Calu3 (cell line): ENCODE measurements at regions not wholly inside any gene's neighbourhood (a gene's known extent, or its start where the extent isn't known, plus 50 kb on each side); places are given as distances from the start of the nearest gene placed in this dataset.

Source experiments
- BruUV-seq: library from RNA; stranded (reverse); fragments of 400-500 nt; replicated peaks from 2 replicates; lab custom pipeline; 2021; lab: Mats Ljungman, UMichigan
- CTCF ChIA-PET: fragments of 300-600 bp; sonication (Branson Sonifier 250); formaldehyde crosslinking; loops from one replicate; lab custom pipeline; 2022; ENCODE audit warnings: antibody characterized with exemption; lab: Charles Lee
- DNase-seq: peaks from one replicate; pipeline ENCODE4 v3.0.0; 2022
- H3K27ac Mint-ChIP-seq: one replicate; pipeline ENCODE4 v1.8.0; 2022; ENCODE audit warnings: mixed read lengths; ENCODE audit not compliant: unreplicated experiment
- H3K27me3 Mint-ChIP-seq: one replicate; pipeline ENCODE4 v1.8.0; 2022; ENCODE audit warnings: mixed read lengths; ENCODE audit not compliant: unreplicated experiment
- H3K36me3 Mint-ChIP-seq: one replicate; pipeline ENCODE4 v1.8.0; 2022; ENCODE audit warnings: mild to moderate bottlenecking, moderate library complexity, mixed read lengths; ENCODE audit not compliant: insufficient read depth, unreplicated experiment
- H3K4me1 Mint-ChIP-seq: one replicate; pipeline ENCODE4 v1.8.0; 2022; ENCODE audit warnings: mild to moderate bottlenecking, low read depth, mixed read lengths; ENCODE audit not compliant: unreplicated experiment
- H3K4me3 Mint-ChIP-seq: one replicate; pipeline ENCODE4 v1.8.0; 2022; ENCODE audit warnings: mild to moderate bottlenecking, low read depth, moderate library complexity, mixed read lengths; ENCODE audit not compliant: unreplicated experiment
- H3K9me3 Mint-ChIP-seq: one replicate; pipeline ENCODE4 v1.8.0; 2022; ENCODE audit warnings: low read depth, mixed read lengths; ENCODE audit not compliant: unreplicated experiment
- intact Hi-C: fragments of 100-400 bp; cut with micrococcal nuclease; formaldehyde crosslinking; loops from one replicate; pipeline ENCODE4 v1.10.0; 2022; ENCODE audit not compliant: unreplicated experiment
- TF ChIP-seq, protein P1 (sequence below): fragments of 200-600 bp; IDR thresholded peaks from one replicate; pipeline ENCODE4 v1.8.0; 2022; ENCODE audit warnings: antibody characterized with exemption; ENCODE audit not compliant: unreplicated experiment

DNA sequence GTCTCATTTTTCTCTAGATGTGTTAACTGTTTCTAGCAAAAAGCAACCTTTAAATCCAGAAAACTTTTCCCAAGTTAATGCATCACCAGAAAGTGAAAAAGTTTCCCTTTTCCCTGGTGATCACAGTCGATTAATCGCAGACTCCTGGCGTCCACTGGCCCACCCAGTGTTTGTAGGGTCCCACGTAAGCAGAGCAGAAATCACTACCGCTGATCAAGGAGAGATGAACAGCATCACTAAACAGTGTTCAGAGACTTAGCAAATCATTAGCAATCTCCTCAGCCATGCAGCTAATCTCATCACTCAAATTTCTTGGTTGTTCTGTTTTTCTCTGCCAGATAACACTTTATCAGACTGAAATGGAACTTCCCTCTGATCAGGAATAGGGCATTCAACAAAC, 184.2 kb downstream of the EFNB2 start:
- DNase-seq = no peak
- H3K4me1 Mint-ChIP-seq = no peaks in the 10 kb centered on the region
- H3K27ac Mint-ChIP-seq = no peak overlapping the region
- H3K4me3 Mint-ChIP-seq = no peak overlapping the region
- intact Hi-C loops = no loop called here
- H3K36me3 Mint-ChIP-seq = no peaks in the 10 kb centered on the region
- H3K9me3 Mint-ChIP-seq = no peaks in the 10 kb centered on the region
- TF ChIP-seq, protein P1, sequence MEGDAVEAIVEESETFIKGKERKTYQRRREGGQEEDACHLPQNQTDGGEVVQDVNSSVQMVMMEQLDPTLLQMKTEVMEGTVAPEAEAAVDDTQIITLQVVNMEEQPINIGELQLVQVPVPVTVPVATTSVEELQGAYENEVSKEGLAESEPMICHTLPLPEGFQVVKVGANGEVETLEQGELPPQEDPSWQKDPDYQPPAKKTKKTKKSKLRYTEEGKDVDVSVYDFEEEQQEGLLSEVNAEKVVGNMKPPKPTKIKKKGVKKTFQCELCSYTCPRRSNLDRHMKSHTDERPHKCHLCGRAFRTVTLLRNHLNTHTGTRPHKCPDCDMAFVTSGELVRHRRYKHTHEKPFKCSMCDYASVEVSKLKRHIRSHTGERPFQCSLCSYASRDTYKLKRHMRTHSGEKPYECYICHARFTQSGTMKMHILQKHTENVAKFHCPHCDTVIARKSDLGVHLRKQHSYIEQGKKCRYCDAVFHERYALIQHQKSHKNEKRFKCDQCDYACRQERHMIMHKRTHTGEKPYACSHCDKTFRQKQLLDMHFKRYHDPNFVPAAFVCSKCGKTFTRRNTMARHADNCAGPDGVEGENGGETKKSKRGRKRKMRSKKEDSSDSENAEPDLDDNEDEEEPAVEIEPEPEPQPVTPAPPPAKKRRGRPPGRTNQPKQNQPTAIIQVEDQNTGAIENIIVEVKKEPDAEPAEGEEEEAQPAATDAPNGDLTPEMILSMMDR = no peak
- CTCF ChIA-PET = no interaction called here
- no peaks in the 10 kb centered on the region for H3K27me3 Mint-ChIP-seq
- no TSS peak for BruUV-seq

DNA sequence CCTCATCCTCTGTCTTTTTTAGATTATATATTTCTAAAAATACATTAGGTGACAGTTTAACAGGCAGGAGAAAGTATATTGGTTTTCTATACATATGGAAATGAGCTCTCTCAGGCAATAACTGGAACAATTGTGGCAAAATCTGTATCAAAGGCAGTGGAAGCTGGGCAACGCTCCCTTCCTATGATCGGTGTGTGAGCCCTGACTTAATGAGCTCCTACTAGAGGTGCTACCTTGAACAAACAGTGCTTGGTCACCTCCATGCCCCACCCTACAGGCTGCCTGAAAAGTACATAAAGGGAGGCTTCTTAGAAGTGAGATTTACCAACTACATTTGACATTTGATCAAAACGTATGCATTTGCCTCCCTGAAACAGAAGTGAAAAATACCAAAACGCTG, 185.3 kb downstream of the EFNB2 start:
- Mint-ChIP-seq H3K27ac (no peak overlapping the region), H3K4me3 (no peak overlapping the region), H3K4me1 (no peaks in the 10 kb centered on the region), H3K27me3 (no peaks in the 10 kb centered on the region), H3K36me3 (no peaks in the 10 kb centered on the region), H3K9me3 (no peaks in the 10 kb centered on the region)
- BruUV-seq = no TSS peak
- TF ChIP-seq, protein P1 = no peak
- intact Hi-C loops = no loop called here
- no peak for DNase-seq
- CTCF ChIA-PET = no interaction called here

DNA sequence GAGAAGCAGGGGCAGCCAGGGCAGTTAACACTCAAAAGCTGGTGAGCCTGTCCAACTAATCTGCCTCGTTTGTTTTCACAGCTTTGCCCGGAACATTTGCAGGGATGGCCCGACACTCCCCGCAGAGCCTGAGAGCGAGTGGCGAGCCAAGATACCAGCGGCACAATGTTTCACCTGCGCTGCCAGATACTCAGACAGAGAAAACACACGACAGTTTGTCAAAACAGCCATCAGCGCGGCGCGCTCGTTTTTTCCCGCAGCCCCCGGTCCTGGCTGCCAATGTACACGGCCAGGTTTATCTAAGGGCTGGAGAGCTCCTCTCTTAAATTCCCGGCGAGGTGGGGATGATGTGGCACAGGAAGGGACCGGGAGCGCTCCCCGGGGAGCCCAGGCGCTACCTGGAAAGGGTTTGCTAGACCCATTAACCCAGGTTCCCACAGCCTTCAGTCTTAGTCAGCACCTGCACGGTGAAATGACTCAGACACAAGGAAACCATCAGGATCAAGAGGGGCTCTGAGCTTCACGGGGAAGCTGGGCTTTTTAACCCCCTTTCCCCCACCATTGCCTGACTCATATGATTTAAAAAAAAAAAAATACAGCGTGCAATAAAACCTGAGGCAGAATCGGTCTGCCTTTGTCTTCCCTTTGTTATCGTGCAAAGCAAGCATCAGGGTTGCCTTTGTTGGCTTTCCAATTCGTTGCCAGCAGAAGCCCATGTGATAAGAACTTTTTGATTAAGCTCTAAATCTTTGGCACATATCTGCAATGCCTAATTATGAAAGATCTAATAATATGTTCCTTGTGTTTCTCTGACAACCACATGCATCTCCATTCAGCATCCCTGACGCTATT, 186.2 kb downstream of the EFNB2 start:
- CTCF ChIA-PET = interaction anchor here (0.6 to 0.8 kb wide), 2 partner anchors 31 to 1980 kb away, joined by 3 to 5 read pairs; no protein-coding TSS in a partner anchor
- H3K27me3 Mint-ChIP-seq = no peaks in the 10 kb centered on the region
- intact Hi-C loops = loop anchor here (10.0 kb wide), 1 partner anchor 125 kb away; no protein-coding TSS in a partner anchor
- no peaks in the 10 kb centered on the region for H3K4me1 Mint-ChIP-seq
- no TSS peak for BruUV-seq
- no peaks in the 10 kb centered on the region for H3K9me3 Mint-ChIP-seq
- TF ChIP-seq, protein P1 = no peak
- no peak overlapping the region for H3K27ac Mint-ChIP-seq
- no peaks in the 10 kb centered on the region for H3K36me3 Mint-ChIP-seq
- peak; percentile 15 for DNase-seq
- peak overlapping the region; percentile 69 for H3K4me3 Mint-ChIP-seq

DNA sequence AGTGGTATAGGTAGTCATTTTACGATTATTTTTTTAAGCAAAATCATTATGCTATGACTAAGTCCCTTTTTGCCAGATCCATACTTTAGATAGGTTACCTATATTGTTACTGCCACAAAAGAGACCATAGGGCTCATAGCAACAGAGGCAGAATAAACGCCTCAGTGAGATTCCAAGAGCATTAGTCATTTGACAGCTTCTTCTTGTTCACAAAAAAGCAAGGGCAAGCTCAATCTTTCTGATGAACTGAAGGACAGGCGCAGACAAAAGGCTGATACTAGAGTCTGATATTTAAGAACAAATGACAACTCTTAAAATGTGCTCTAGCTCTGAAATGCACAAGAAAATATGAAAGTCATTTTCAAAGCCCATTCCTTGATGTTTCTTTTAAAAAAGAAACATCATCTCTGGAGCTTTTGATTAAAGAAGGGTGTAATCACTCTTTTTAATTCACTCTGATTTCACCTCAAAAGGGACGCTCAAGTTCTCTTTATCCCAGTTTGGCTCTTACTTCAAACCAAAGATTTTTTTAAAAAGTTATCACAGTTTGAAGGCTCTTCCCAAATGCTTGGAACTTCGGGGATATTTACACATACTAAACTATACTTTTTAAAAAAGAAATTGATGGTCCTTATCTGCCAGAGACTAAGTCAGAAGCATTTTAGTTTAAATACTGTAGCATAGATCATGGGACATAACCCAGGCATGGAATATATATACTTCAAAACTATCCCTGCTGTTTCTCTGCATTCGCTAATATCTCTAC, 187.2 kb downstream of the EFNB2 start:
- Mint-ChIP-seq H3K36me3 (no peaks in the 10 kb centered on the region), H3K27ac (no peak overlapping the region), H3K4me1 (no peaks in the 10 kb centered on the region), H3K27me3 (no peaks in the 10 kb centered on the region), H3K9me3 (no peaks in the 10 kb centered on the region), H3K4me3 (peak overlapping the region; percentile 69)
- no TSS peak for BruUV-seq
- TF ChIP-seq, protein P1 = no peak
- CTCF ChIA-PET = interaction anchor here (0.6 kb wide), 1 partner anchor 1982 kb away, joined by 5 read pairs; no protein-coding TSS in a partner anchor
- DNase-seq = no peak
- intact Hi-C loops = loop anchor here (10.0 kb wide), 1 partner anchor 127 kb away; no protein-coding TSS in a partner anchor
